HepG2 (cell line): ENCODE measurements at regions not wholly inside any gene's neighbourhood (a gene's known extent, or its start where the extent isn't known, plus 50 kb on each side); places are given as distances from the start of the nearest gene placed in this dataset.

Experiments
- ATAC-seq: fragments of 200-7000 bp; cut with Tn5 transposase; 3 replicates; pipeline ENCODE4 v1.9.1; 2020; ENCODE audit warnings: mild to moderate bottlenecking, moderate library complexity
- BruUV-seq: library from RNA; stranded (reverse); fragments of 400-500 nt; replicated peaks from 2 replicates; lab custom pipeline; 2021; lab: Mats Ljungman, UMichigan
- CTCF ChIA-PET: fragments of 300-600 bp; formaldehyde crosslinking; extraction: SDS; loops from one replicate; lab custom pipeline; 2021; ENCODE audit warnings: low total read pairs, inconsistent platforms, low intra/inter-chr PET ratio; lab: Yijun Ruan, JAX
- POLR2A ChIA-PET: fragments of 350-600 bp; sonication (Branson Sonifier 250); formaldehyde crosslinking; loops from one replicate; lab custom pipeline; 2020; ENCODE audit warnings: antibody characterized with exemption, inconsistent platforms; lab: Yijun Ruan, JAX
- DNase-seq: peaks from one replicate; pipeline ENCODE4 v3.0.0-alpha.2; 2015; ENCODE audit warnings: low spot score
- FAIRE-seq: peaks from 3 replicates; lab custom pipeline; 2011; peaks lifted over from hg19 to GRCh38; lab: Jason Lieb, UNC
- H2AFZ ChIP-seq: one replicate; pipeline ENCODE4 v1.6.1; 2011; ENCODE audit warnings: low read length, inconsistent platforms
- H3K27ac ChIP-seq: fragments of 300-600 bp; 3 replicates; pipeline ENCODE4 v1.8.0; 2011; ENCODE audit warnings: mixed run types, mild to moderate bottlenecking, mixed read lengths, low read length, inconsistent platforms; ENCODE audit not compliant: insufficient read depth; ENCODE audit errors: extremely low read length
- H3K27me3 ChIP-seq, 2 experiments: fragments of 200-600 bp in 1 of 2; 2 replicates in 1 of 2; 3 replicates in 1 of 2; pipeline versions ENCODE4 v1.6.0 to v1.8.0; 2011; ENCODE audit warnings: low read length in 2 of 2, mild to moderate bottlenecking in 2 of 2, moderate library complexity in 2 of 2, inconsistent platforms in 1 of 2; ENCODE audit not compliant: insufficient read depth in 2 of 2, control insufficient read depth in 1 of 2
- H3K36me3 ChIP-seq, 2 experiments: fragments of 200-600 bp in 1 of 2; replicated peaks in 1 of 2; 2 replicates in 1 of 2; 3 replicates in 1 of 2; pipeline versions ENCODE4 v1.5.1 to v1.8.0; 2011; ENCODE audit warnings: low read length in 2 of 2, inconsistent platforms in 1 of 2; ENCODE audit not compliant: insufficient read depth in 2 of 2, control insufficient read depth in 1 of 2
- H3K4me1 ChIP-seq: 2 replicates; pipeline ENCODE4 v1.5.1; 2012; ENCODE audit warnings: low read length, inconsistent platforms; ENCODE audit not compliant: insufficient read depth
- H3K4me2 ChIP-seq: 2 replicates; pipeline ENCODE4 v1.6.0; 2011; ENCODE audit warnings: low read depth, low read length, inconsistent platforms
- H3K4me3 ChIP-seq, 3 experiments: fragments of 200-600 bp in 1 of 3; sonication (generic), shearing (Covaris generic) in 1 of 3; replicated peaks in 1 of 3; 2 replicates each; pipeline ENCODE4 v1.5.1; 2011 to 2016; ENCODE audit warnings: low read length in 3 of 3, inconsistent platforms in 2 of 3, low read depth in 2 of 3, mild to moderate bottlenecking in 2 of 3, control low read depth in 1 of 3, mixed read lengths in 1 of 3; ENCODE audit not compliant: insufficient read depth in 1 of 3
- H3K79me2 ChIP-seq: one replicate; pipeline ENCODE4 v1.6.1; 2011; ENCODE audit warnings: low read length, inconsistent platforms; ENCODE audit not compliant: insufficient read depth
- H3K9ac ChIP-seq: 2 replicates; pipeline ENCODE4 v1.6.0; 2011; ENCODE audit warnings: mild to moderate bottlenecking, low read depth, low read length, inconsistent platforms; ENCODE audit not compliant: insufficient read depth
- H3K9me3 ChIP-seq: 2 replicates; pipeline ENCODE4 v1.5.1; 2012; ENCODE audit warnings: mild to moderate bottlenecking, low read length
- H4K20me1 ChIP-seq: 2 replicates; pipeline ENCODE4 v1.6.0; 2011; ENCODE audit warnings: inconsistent platforms, mild to moderate bottlenecking, low read length, moderate library complexity; ENCODE audit not compliant: insufficient read depth
- ISL2 ChIP-seq: sonication (generic); formaldehyde crosslinking; IDR thresholded peaks from 2 replicates; pipeline ENCODE4 v1.5.0; 2020; ENCODE audit warnings: missing genetic modification reagents
- NONO ChIP-seq, 2 experiments: fragments of 450-650 bp in 1 of 2; sonication (generic) in 1 of 2; formaldehyde crosslinking in 1 of 2; IDR thresholded peaks in 1 of 2; conservative IDR thresholded peaks in 1 of 2; 2 replicates each; pipeline versions ENCODE4 v1.6.1 to v1.8.0; 2017 to 2022; ENCODE audit warnings: mild to moderate bottlenecking in 1 of 2, missing genetic modification reagents in 1 of 2, moderate library complexity in 1 of 2
- POLR2AphosphoS5 ChIP-seq: IDR thresholded peaks from 2 replicates; pipeline ENCODE4 v1.6.1; 2012; ENCODE audit warnings: low read depth, low read length
- PRMT3 ChIP-seq: sonication (generic); formaldehyde crosslinking; IDR thresholded peaks from 2 replicates; pipeline ENCODE4 v1.8.1; 2022; ENCODE audit warnings: low read depth, mild to moderate bottlenecking, moderate library complexity, missing genetic modification reagents, borderline replicate concordance
- ZNF17 ChIP-seq: sonication (generic); formaldehyde crosslinking; IDR thresholded peaks from 2 replicates; pipeline ENCODE4 v1.5.0; 2020; ENCODE audit warnings: mild to moderate bottlenecking, missing genetic modification reagents
- ZNF44 ChIP-seq: sonication (generic); formaldehyde crosslinking; IDR thresholded peaks from 2 replicates; pipeline ENCODE4 v1.5.1; 2020; ENCODE audit warnings: mild to moderate bottlenecking, missing genetic modification reagents
- ZSCAN5A ChIP-seq: sonication (generic); formaldehyde crosslinking; IDR thresholded peaks from 2 replicates; pipeline ENCODE4 v1.8.0; 2022; ENCODE audit warnings: mild to moderate bottlenecking, missing genetic modification reagents, borderline replicate concordance
- WGBS: methylation state at CpG from one replicate; pipeline ENCODE4 v1.1.6; 2017; ENCODE audit warnings: low lambda C conversion rate; 5-methylcytosine and 5-hydroxymethylcytosine counted together
- in situ Hi-C: cut with HindIII; loops from 2 replicates; pipeline ENCODE4 v1.10.0; 2017; ENCODE audit warnings: low pct_unique_long_range_greater_than_20kb; ENCODE audit not compliant: extremely low pct_ligation_motif_present
- intact Hi-C: fragments of 100-400 bp; cut with micrococcal nuclease; formaldehyde crosslinking; loops from one replicate; pipeline ENCODE4 v1.10.0; 2022; ENCODE audit not compliant: unreplicated experiment

DNA sequence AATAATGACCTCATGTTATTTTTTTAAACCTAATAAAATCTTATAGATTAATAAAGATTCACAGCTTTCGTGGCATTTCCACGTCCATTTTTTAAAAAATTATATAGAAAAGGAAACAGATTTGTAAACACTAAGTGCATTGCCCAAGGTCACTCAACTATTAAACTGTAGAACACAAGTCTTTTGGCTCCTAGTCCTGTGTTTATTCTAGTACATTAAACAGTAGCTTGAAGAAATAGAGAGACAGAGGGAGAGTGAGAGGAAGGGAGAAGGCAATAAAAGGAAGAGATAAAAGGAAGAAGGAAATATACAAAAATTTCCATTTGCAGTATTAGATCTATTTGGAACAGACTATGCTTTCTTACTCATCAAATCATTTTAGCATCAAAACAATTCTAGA is 586.7 kb upstream of the CITED2 start:
- H2AFZ ChIP-seq, result no peak overlapping the region
- no peak overlapping the region for H3K4me3 ChIP-seq
- H4K20me1 ChIP-seq, result no peaks in the 10 kb centered on the region
- FAIRE-seq (no peak), DNase-seq (no peak), ATAC-seq (no peak)
- POLR2A ChIA-PET, result no interaction called here
- H3K27ac ChIP-seq, result no peak overlapping the region
- TF ChIP-seq ZNF17 (CRISPR knock-in tag), result no peak
- no peak for TF ChIP-seq POLR2AphosphoS5
- no peak for TF ChIP-seq NONO (IDR thresholded peaks at IDR 0.05)
- TF ChIP-seq NONO (CRISPR knock-in tag; conservative IDR thresholded peaks at IDR 0.05), result no peak
- TF ChIP-seq PRMT3 (CRISPR knock-in tag), result no peak
- TF ChIP-seq ZNF44 (CRISPR knock-in tag), result no peak
- no peak overlapping the region for H3K4me2 ChIP-seq
- no TSS peak for BruUV-seq
- intact Hi-C loops (no loop called here), in situ Hi-C loops (no loop called here)
- CTCF ChIA-PET, result no interaction called here
- no peaks in the 10 kb centered on the region for H3K79me2 ChIP-seq
- H3K9me3 ChIP-seq, result no peaks in the 10 kb centered on the region
- WGBS, result 1% methylated on average over 2 of the region's 2 CpGs
- H3K4me1 ChIP-seq, result no peaks in the 10 kb centered on the region
- no peaks in the 10 kb centered on the region for H3K27me3 ChIP-seq
- no peaks in the 10 kb centered on the region for H3K36me3 ChIP-seq
- H3K9ac ChIP-seq, result no peak overlapping the region

DNA sequence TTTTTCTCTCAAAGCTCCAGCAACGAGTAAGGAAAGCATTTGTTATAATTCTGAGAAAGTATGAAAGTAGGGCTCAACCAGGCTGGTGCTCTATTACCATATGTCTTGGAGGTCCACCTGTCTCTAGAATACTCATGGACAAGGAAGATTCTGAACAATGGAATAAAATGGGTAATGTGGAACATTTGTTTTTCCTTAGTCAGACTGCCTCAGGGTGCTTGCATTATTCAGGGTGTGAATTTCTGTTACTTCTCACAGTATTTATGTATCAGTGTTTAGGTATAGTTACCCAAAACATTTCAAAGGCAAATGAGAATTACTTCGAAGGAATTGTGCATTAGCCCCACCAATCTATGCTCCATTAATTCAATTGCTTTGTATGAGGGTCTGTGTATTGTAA is 586.2 kb upstream of the CITED2 start:
- intact Hi-C loops, result no loop called here
- Histone ChIP-seq H3K9me3 (no peaks in the 10 kb centered on the region), H3K27me3 (no peaks in the 10 kb centered on the region), H3K4me2 (no peak overlapping the region), H3K36me3 (no peaks in the 10 kb centered on the region), H2AFZ (no peak overlapping the region), H3K79me2 (no peaks in the 10 kb centered on the region), H3K4me1 (peaks cover 4% of the 10 kb centered on the region; the same call in 1 of the 2 replicates), H4K20me1 (no peaks in the 10 kb centered on the region), H3K27ac (no peak overlapping the region), H3K9ac (no peak overlapping the region), H3K4me3 (no peak overlapping the region)
- 1% methylated on average over 2 of the region's 2 CpGs for WGBS
- ATAC-seq (no peak), DNase-seq (no peak), FAIRE-seq (no peak)
- no TSS peak for BruUV-seq
- TF ChIP-seq ISL2, result no peak
- no peak for TF ChIP-seq ZSCAN5A
- ChIA-PET CTCF (no interaction called here), POLR2A (no interaction called here)
- in situ Hi-C loops, result no loop called here
